Fibroblast of skin of right biceps (primary cell): ENCODE measurements at regions not wholly inside any gene's neighbourhood (a gene's known extent, or its start where the extent isn't known, plus 50 kb on each side); places are given as distances from the start of the nearest gene placed in this dataset.

ENCODE experiments used
- DNase-seq: peaks from one replicate; pipeline ENCODE4 v3.0.0-alpha.2; 2013

GRCh38 chr12:78600541-78600940 is 264.0 kb upstream of the SYT1 start:
- no peak for DNase-seq

GRCh38 chr12:78611504-78611903 is 253.1 kb upstream of the SYT1 start:
- no peak for DNase-seq

- no peak for DNase-seq
Measured at GRCh38 chr12:78612190-78612589, 252.4 kb upstream of the SYT1 start.

GRCh38 chr12:78617683-78618082 is 246.9 kb upstream of the SYT1 start:
- no peak for DNase-seq

- no peak for DNase-seq
Measured at GRCh38 chr12:78622529-78623195, 241.9 kb upstream of the SYT1 start.

- DNase-seq, result no peak
Measured at GRCh38 chr12:78628491-78629100, 236.0 kb upstream of the SYT1 start.

- DNase-seq, result no peak
Measured at GRCh38 chr12:78636231-78636855, 228.2 kb upstream of the SYT1 start.

GRCh38 chr12:78641837-78642423 is 222.6 kb upstream of the SYT1 start:
- DNase-seq, result peak; percentile 6

- DNase-seq, result peak; percentile 42
Measured at GRCh38 chr12:78645956-78646355, 218.6 kb upstream of the SYT1 start.

GRCh38 chr12:78651755-78652154 is 212.8 kb upstream of the SYT1 start:
- no peak for DNase-seq

- no peak for DNase-seq
Measured at GRCh38 chr12:78666584-78666983, 198.0 kb upstream of the SYT1 start.

GRCh38 chr12:78671295-78671694 is 193.3 kb upstream of the SYT1 start:
- DNase-seq, result peak; percentile 79

- DNase-seq, result no peak
Measured at GRCh38 chr12:78672033-78672432, 192.5 kb upstream of the SYT1 start.

- DNase-seq, result peak; percentile 44
Measured at GRCh38 chr12:78674311-78675090, 190.1 kb upstream of the SYT1 start.

- DNase-seq, result no peak
Measured at GRCh38 chr12:78680596-78680995, 184.0 kb upstream of the SYT1 start.

GRCh38 chr12:78683031-78683430 is 181.5 kb upstream of the SYT1 start:
- DNase-seq, result no peak

GRCh38 chr12:78683626-78684025 is 180.9 kb upstream of the SYT1 start:
- no peak for DNase-seq

- no peak for DNase-seq
Measured at GRCh38 chr12:78684419-78684818, 180.2 kb upstream of the SYT1 start.

- DNase-seq, result no peak
Measured at GRCh38 chr12:78695749-78696148, 168.8 kb upstream of the SYT1 start.

- no peak for DNase-seq
Measured at GRCh38 chr12:78696267-78696666, 168.3 kb upstream of the SYT1 start.

GRCh38 chr12:78697817-78698415 is 166.7 kb upstream of the SYT1 start:
- DNase-seq, result peak; percentile 20

GRCh38 chr12:78698747-78699146 is 165.8 kb upstream of the SYT1 start:
- peak; percentile 39 for DNase-seq

GRCh38 chr12:78700565-78700964 is 164.0 kb upstream of the SYT1 start:
- no peak for DNase-seq
